ENCODE measurements at regions not wholly inside any gene's neighbourhood (a gene's known extent, or its start where the extent isn't known, plus 50 kb on each side); places are given as distances from the start of the nearest gene placed in this dataset.

DNA sequence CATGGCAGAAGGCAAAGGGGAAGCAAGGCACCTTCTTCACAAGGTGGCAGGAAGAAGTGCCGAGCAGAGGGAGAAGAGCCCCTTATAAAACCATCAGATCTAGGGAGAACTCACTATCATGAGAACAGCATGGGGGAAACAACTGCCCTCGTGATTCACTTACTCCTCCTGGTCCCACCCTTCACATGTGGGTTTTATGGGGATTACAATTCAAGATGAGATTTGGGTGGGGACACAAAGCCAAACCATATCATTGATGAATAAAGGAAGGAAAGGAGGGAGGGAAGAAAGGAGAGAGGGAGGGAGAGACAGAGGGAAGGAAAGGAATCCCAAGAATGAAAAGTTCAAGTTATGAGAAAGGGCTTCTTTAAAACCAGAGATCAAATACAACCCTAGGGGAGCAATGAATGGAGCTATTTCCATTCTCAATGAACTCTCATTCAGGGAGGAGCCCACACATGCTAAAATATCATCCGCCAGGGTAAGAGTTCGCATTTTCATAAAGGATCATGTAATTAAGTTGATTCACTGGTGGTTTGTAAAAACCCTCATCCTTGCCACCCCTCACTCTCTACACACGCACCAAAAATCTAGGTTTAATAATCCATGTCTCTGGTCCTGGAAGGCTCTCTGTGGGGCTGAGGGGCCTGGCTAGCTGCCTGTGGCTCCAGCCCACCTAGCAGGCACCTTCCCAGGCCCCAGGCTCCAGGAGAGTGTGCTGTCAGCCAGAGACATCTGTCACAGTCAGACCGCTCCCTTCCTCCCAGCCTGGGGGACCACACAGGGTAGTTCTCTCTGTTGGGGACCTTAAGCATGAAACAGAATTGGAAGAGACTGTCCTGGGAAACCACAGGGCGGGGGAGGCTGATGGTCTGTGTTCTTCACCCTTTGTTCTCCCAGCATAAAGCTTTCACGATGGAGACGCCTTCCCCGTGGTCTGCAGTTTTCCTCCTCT lies 94.0 kb downstream of the CCDC185 start:
- no peak for DNase-seq (ENCODE audit: low spot score)

- no peak for DNase-seq (ENCODE audit: low spot score)
These were observed 94.7 kb downstream of the CCDC185 start for GRCh38 chr1:223487887-223488259.

- no peak for DNase-seq (ENCODE audit: low spot score)
These were observed 96.2 kb downstream of the CCDC185 start for GRCh38 chr1:223489439-223489838.

GRCh38 chr1:223490256-223490655 lies 97.0 kb downstream of the CCDC185 start:
- no peak for DNase-seq (ENCODE audit: low spot score)

Data from A172 (cell line).